HG03108 (cell line): ENCODE measurements at regions not wholly inside any gene's neighbourhood (a gene's known extent, or its start where the extent isn't known, plus 50 kb on each side); places are given as distances from the start of the nearest gene placed in this dataset.

ENCODE experiments used
- ATAC-seq: cut with Tn5 transposase; IDR thresholded peaks from one replicate; pipeline ENCODE4 v1.9.1; 2021; ENCODE audit warnings: moderate library complexity; ENCODE audit not compliant: unreplicated experiment

DNA sequence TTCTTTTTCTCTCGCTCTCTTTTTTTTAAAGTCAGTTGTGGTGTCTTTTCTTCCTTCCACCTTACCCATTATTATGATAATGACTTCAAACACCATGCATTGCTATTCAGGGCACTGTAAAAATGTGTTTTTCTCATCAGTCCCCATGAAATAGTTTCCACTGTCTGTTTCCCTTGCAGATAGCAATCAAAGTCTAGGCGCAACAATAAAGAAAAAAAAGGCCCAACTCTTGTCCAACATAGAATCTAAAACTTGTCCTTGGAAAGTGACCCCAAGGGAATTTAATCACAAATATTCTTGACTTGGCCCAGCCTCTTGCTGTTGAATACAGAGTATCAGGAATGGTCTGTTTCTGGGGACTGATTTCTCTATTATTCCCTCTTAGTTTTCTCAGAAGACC is 382.5 kb downstream of the PLPP3 start:
- ATAC-seq: no peak

DNA sequence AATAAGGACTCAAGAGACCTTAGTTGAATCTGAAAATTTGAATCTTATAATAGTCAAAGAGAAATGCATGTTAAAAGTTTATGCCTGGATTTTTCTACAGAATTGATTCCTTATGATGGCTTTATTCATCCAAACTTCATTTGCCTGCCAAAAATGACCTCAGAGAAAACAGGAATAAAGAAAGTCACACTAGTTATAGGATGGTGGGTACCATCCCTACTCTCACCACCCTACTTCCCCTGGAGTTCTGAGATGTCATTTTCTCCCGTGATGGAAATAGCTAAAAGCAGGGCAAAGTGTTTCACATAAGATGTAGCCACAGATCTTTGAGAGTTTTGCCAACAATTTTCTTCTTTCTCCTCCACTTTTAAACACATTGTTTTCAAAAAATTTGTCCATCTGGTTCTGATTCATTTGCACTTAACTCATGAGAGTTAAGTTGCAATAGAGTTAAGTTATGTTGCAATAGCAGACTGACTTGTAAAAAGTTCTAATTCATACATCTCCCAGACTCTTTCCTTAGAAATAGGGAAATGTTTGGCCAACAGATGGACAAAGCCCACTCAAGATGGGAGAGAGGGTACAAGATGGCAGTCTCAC is 384.6 kb downstream of the PLPP3 start:
- no peak for ATAC-seq

DNA sequence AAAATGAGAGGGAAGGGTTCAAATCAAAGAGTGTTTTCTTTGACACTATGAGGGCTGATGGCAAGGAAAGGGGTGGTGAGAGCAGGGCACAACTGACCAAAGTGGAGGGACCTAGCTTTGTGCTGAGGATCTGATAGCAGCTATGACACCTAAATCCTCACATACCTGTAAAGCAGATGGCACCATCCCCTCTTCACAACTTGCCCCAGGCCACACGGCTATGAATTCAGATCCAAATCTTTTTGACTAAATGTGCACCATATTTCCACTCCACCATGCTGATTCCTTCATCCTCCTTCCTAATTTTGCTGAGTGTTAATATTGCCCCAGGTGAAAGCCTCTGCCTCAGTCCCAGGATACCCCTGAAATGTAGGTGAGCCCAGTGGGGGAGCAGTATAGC is 385.7 kb downstream of the PLPP3 start:
- ATAC-seq: no peak

DNA sequence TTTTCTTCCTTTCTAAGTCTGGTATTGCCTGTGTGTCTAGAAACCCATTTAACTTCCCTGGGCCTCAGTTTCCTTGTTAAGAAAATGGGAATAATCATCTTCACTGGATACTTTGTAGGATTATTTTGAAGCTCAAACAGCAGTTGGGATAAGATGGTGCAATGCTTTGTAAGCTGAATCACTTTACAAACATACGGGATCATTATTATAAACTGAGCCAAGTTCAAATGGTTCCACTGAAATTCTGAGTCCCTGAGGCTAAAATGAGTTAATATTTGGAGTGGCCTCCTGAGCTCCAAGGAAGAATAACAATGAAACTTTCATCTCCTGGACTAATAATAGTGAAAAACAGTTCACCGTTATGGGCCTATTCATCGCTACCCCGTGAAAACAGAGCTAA is 388.0 kb downstream of the PLPP3 start:
- ATAC-seq: no peak

DNA sequence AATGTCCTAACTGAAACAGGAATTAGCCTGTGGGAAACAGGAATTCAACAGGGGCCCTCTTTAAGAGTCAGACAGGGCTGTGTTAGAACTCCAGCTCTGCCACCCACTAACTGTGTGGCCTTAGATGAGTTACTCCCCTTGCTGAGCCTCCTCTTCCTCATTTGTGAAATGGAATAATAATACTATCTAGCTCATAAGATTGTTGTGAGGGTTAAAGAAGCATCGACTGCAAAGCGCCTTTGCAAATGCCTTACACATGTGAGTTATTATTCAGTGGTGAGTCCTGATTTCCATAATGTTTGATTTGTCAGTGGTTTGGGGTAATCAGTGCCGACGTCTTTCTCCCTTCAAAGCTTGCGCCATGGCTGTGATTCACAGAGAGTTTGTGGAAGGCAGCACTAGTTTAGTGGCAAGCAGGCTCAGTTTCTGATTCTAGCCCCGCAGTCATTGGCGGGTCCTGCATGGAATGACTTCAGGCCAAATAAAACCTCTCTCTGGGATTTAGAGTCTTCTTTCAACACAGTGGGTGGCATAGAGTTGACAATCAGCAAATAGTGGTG is 388.5 kb downstream of the PLPP3 start:
- no peak for ATAC-seq

DNA sequence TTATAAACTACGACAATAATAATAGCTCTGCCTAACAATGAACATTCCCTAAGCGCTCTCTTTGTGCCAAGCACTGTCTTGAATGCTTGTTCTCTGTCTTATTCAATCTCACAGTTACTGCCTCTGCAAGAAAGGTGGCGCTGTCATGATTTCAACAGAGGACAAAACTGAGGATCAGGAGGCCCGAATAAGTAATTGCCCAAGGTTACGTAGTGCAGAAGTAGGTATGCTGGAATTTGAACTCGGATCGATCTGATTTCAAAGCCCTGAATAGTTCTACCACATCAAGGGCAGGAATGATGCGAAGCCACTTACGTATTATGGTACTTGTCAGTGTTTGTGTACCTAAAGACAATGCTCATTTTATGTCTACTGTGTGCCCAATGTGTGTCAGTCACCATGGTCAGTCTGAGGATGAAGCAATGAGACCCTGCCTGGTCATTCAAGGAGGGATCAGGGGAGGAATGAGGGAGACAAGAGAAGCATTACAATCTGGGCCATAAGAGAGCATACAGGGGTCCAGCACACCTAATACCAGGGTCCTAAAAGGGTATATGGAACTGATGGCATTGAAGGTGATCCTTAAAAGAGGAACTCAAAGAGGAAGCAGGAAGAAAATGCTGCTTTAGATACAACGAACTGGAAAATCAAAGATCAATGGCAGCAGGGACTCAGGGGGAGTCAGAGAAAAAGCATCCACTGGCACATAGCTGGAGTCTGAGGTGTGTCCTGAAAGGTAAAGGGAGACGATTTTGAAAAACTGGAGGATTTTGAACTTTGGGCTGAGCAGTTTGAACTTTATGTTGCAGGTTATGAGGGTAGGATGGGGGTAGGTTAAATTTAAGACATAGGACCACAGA is 389.2 kb downstream of the PLPP3 start:
- ATAC-seq: no peak

DNA sequence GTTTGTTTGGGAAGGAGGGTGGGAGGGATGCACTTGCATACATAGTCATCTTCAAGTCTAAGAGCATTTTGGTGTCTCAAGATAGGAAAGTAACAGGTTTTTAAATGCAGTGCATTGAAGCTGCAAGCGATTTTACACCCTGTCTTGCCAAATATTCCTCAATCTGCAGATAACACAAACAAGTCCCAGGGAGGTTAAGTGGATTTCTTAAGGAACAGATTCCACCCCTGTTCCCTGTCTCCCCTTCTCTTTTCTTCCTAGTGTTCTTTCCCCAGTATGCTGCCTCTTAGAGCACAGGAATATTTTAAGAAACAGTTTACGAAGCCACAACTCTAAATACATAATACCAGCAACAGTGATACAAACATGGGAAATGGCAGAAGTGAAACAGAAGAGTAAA is 389.9 kb downstream of the PLPP3 start:
- no peak for ATAC-seq

DNA sequence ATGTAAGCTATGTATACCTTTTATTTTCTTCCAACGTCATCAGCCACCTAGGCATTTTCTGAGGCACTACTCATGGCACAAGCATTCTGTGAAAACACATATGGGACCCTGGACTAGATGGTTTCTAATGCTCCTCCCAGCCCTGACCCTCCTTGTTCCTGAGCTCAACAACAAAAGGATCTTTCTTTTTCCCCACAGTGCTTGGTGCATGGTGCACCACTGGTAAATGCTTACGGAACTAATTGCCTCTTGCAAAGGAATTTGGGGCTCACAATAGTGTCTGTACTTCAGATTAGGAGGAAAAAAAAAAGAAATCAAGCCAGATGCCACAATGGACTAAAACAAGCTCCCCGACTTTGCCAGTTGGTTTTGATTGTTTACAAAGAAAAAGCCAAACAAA is 390.5 kb downstream of the PLPP3 start:
- ATAC-seq: no peak

DNA sequence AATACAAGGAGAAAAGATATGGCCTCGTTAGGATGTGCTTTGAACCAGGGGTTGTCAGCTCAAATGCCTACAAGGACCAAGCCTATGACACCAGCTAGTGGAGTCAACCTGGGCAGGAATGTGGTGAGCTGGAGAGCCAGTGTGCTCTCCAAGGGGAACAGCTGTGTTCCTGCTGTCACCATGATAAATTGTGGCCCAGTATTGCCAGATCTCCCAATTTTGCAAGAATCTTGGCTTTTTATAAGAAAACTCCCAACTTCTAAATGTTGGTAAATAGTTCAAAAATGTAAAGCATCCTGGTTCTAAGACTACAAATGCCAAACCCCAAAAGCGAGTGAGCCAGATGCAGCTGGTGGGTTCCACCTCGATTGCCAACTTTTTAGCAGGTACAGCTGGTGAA is 391.1 kb downstream of the PLPP3 start:
- ATAC-seq: no peak

DNA sequence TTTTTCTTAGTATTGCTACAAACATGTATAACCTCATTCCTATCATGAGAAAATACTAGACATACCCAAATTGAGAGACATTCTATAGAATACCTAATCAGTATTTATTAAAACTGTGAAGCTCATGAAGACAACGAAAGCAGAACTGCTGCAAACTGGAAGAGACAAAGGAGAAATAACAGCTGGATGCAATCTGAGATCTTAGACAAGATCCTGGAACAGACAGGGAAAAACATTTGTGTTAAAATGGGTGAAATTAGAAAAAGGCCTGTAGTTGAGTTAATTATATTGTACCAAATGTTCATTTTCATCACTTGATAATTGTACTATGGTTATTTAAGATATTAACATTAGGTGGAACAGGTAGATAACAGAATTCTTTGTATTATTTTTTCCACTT is 392.0 kb downstream of the PLPP3 start:
- ATAC-seq: no peak

DNA sequence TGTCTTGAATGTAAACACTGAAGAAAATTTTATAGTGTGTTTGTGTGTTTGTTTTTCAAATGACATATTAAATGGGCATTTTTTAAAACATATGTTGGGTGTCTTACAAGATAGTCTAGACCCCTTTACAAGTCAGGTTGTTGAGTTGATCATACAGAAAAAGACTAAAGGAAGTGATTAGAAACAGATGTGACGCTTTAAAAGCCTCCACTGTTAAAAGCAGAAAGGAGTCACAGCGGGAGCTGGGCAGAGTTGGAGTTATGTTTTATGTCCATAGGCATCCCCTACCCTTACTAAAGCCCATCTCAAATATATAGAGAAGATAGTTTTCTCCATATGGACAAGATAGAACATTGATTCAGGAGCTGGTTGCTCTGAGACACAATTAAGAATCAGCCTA is 393.9 kb downstream of the PLPP3 start:
- ATAC-seq: no peak

DNA sequence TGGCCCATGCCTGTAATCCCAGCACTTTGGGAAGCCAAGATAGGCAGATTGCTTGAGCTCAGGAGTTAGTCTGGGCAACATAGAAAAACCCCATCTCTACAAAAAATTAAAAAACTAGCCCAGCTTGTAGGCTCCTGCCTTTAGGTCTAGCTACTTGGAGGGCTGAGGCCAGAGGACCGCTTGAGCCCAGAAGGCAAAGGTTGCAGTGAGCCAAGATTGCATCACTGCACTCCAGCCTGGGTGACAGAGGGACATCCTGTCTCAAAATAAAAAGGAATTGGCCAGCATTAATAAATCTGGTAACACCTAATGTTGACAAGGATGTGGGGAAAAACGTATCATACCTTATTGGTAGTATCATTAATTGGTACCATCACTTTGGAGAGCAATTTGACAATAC is 396.2 kb downstream of the PLPP3 start:
- ATAC-seq: no peak

DNA sequence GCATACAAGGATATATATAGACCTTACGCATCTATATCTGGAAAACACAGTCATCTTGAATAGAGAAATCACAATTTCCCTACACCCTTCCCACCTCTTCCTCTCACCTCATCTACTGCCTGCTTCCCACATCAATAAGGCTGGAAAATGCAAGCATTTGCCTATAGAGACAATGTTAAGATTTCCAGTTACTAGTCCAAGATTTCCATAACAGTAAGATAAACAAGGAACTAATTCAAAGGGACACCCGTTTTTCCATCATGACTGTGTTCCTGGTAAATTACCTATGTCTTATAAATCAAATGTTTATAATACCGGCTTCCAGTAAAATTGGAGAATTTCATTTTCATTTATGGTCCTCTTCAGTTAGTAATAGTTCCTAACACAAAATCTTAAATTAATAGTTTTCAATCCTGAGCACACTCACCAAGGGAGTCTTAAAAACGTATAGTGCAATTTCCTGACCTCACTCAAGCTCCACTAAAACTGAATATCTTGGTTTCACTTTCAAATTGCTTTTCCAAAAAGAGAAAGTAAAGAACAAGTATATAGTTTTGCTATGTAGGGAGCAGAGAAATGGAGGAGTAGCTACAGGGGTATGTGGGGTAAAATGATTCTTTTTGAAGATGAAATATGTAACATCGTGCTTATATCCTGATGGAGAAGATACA is 398.7 kb downstream of the PLPP3 start:
- no peak for ATAC-seq

DNA sequence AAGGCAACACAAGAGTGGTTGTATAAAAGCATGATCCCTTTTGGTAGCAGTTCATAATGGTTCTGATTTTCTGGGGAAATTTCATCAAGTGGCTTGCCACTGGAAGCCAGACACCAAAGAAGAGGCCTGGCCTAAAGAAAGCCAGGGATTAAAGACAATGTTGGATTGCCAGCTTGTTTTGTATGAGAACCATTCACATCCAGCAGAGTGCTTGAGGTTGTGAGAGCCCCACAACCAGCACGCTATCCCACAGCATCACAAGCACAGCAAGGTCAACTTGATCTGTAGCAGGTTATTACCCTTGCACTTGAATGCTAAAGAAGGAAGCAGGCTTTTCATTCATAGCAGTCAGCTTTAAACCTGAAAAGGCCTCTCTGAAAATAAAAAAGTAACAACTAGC is 399.8 kb downstream of the PLPP3 start:
- no peak for ATAC-seq

DNA sequence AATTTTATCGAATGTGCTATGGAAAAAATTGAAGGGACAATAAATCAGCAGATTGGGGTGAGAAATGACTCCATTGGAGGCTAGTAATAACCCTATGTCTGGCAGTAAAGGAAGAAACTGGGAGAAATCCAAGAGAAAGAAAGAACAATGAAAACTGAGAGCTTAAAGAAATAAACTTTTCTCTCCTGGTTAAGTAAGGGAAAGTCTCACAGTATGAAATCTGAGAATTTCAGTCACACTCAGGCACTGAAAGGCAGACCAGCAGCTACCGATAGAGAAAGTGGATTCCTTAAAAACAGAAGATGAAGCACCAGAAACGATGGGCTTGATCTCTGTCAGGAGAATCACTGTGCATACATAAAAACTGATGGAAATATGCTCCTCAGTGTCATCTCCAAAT is 404.2 kb downstream of the PLPP3 start:
- ATAC-seq: no peak

DNA sequence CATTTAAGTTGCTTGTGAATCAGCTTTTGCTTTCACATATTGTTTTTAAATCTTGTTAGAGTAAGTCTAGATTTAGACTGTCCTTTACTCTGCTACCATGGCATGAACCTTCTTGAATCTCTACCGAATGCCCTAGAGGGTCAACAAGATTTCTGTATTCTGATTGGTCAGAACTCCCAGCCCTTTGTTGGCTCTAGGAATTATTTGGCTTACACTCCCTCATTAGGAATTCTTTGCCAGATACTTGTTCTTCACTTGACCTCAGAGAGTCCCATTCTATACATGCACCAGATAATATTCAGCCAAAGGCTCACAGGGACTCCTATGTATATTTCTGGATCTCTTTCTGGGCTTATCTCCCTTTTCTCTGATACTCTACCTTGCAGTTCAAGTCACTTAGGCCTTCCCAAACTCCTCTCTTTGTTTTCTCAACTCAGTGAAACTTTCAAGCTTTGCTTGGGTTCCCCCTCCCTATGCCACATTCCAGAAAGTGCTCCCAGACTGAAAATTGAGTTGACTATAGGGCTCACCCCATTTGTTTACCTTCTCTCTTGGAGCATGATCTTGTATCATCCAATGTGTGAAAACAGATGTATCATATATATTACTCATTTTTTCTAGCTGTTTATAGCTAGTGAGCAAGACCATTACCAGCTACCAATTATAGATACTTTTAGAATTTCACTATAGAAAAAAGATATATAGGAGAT is 405.0 kb downstream of the PLPP3 start:
- ATAC-seq: no peak

DNA sequence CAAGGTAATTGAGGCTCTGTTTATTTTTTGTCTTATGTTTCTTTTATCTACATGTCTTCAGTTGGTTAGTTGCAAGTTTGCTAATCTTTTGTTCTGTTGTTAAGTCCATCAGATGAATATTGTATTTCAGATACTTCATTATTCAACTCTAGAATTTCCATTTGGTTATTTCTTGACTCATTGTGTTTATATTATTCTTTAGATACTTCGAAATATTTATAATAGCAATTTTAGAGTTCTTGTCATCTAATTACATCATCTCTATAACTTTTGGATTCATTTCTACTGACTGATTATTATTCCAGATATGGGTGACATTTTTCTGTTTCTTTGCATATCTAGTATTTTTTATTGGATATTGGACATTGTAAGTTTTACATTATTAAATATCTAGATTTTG is 405.6 kb downstream of the PLPP3 start:
- ATAC-seq: no peak

DNA sequence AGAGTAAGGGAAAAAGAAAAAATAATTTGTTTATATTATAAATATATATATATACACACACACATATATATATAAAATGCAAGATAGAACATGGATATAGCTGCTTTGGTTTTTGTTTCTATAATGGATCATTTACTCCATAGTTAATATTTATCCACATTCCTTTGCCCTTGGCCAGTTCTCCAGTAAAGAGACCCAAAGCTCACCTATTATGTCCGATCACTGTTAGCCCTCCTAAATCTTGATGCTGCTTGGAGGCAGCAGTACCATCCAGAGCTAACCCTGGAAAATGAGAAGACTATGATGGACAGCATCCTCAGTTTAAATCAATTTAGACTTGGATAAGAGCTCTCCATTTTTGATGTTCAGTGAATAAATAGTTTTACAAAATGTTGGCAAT is 407.7 kb downstream of the PLPP3 start:
- no peak for ATAC-seq

DNA sequence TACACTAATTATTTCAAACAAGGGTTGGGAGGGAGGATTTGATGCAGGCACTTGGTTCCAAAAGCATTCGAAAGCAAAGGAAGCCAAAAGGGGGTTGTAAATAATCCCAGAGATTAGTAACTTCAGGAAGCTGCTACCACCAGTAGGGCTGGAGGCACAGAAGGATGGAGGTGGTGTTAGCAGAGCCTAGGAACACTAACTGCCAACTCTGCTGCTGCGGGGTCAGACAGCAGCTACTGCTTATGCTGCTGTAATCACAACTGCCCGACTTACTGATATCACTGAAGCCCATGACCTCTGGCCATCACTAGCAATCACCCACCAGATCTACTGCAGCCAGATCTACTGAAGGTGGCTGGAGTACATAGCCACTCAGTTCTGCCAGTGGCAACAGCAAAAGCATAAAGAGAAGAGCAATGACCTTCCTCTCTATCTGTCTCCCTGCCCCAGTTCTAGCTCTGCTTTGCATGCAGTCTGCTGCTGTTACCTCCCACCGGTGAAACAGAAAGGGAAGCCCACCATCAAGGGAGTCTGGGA is 408.5 kb downstream of the PLPP3 start:
- ATAC-seq: no peak

DNA sequence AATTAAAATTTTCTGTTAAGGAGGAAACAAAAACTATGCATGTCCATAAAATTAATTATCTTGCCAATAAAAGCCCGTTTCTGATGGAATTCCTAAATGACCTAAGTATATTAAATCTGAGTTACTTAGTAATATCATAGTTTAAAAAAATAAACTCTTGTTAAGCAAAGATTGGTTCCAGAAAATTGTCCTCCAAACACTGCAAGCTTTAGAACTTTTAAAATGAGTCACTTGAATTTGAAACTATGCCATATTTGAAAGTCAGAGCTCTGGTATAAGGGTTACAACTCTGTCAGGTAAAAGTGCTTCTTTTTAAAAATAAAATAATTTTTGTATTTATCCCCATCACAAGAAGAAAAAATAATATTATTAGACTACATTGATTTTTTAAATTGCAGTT is 409.5 kb downstream of the PLPP3 start:
- no peak for ATAC-seq

DNA sequence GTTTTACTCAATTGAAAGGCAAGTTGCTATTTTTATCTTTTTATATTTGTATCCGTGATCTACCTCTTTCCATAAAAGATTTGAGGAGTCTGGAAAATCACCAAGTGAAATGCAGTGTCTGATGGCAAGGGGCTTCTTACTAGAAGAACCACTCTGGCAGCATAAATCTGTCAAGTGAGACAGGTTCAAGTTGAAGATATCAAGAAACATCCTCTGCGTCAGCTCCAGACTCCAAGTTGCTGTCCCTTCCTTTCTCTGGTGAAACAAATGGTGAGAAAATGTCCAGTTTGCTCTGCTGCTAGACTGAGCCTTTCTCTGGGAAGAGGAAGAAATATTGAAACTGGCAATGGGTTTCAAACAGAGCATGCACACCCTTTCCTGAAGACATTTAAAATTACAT is 411.2 kb downstream of the PLPP3 start:
- no peak for ATAC-seq
